CD14-positive monocyte (primary cell): ENCODE measurements at regions not wholly inside any gene's neighbourhood (a gene's known extent, or its start where the extent isn't known, plus 50 kb on each side); places are given as distances from the start of the nearest gene placed in this dataset.

Source experiments
- DNase-seq, 3 donors: peaks; one replicate each; pipeline ENCODE4 v3.0.0-alpha.2; 2011 to 2022
- H2AFZ ChIP-seq: 2 replicates; pipeline ENCODE4 v1.6.0; 2012; ENCODE audit warnings: mild to moderate bottlenecking, low read depth, low read length, inconsistent platforms; ENCODE audit not compliant: insufficient read depth, poor library complexity, severe bottlenecking
- H3K27ac ChIP-seq, 2 donors: 1 replicate in 1 of 2; 2 replicates in 1 of 2; pipeline ENCODE4 v1.5.1; 2012 to 2013; ENCODE audit warnings: low read length in 2 of 2, control low read depth in 1 of 2, inconsistent platforms in 1 of 2, low read depth in 1 of 2, mild to moderate bottlenecking in 1 of 2
- H3K27me3 ChIP-seq, 2 donors: one replicate each; pipeline versions ENCODE4 v1.6.0 to v1.6.1; 2011 to 2013; ENCODE audit warnings: low read length in 2 of 2; ENCODE audit not compliant: control insufficient read depth in 2 of 2, insufficient read depth in 2 of 2
- H3K36me3 ChIP-seq, 2 donors: replicated peaks in 1 of 2; 1 replicate in 1 of 2; 2 replicates in 1 of 2; pipeline versions ENCODE4 v1.5.1 to v1.6.1; 2012 to 2013; ENCODE audit warnings: low read length in 2 of 2, control low read depth in 1 of 2, inconsistent platforms in 1 of 2, mild to moderate bottlenecking in 1 of 2; ENCODE audit not compliant: insufficient read depth in 2 of 2, control insufficient read depth in 1 of 2
- H3K4me1 ChIP-seq, 2 donors: 1 replicate in 1 of 2; 2 replicates in 1 of 2; pipeline versions ENCODE4 v1.5.1 to v1.6.1; 2012 to 2013; ENCODE audit warnings: low read length in 2 of 2, control low read depth in 1 of 2, inconsistent platforms in 1 of 2, mild to moderate bottlenecking in 1 of 2, moderate library complexity in 1 of 2; ENCODE audit not compliant: insufficient read depth in 2 of 2, control insufficient read depth in 1 of 2
- H3K4me2 ChIP-seq: replicated peaks from 2 replicates; pipeline ENCODE3; 2012; ENCODE audit warnings: low read length, moderate library complexity, mild to moderate bottlenecking; ENCODE audit not compliant: poor library complexity, severe bottlenecking; ENCODE audit errors: extremely low read depth
- H3K4me3 ChIP-seq, 3 experiments: fragments of 200-600 bp in 1 of 3; sonication (generic) in 1 of 3; replicated peaks in 1 of 3; 1 replicate in 2 of 3; 2 replicates in 1 of 3; pipeline ENCODE4 v1.5.1; 2011 to 2013; ENCODE audit warnings: low read length in 3 of 3, mild to moderate bottlenecking in 3 of 3, control low read depth in 2 of 3, low read depth in 2 of 3, inconsistent platforms in 1 of 3, moderate library complexity in 1 of 3
- H3K79me2 ChIP-seq: 2 replicates; pipeline ENCODE4 v1.6.0; 2012; ENCODE audit warnings: mild to moderate bottlenecking, control low read depth, inconsistent platforms, low read length, moderate library complexity; ENCODE audit not compliant: insufficient read depth
- H3K9ac ChIP-seq: 2 replicates; pipeline ENCODE4 v1.6.0; 2017; ENCODE audit warnings: low read length, mild to moderate bottlenecking; ENCODE audit not compliant: insufficient read depth, poor library complexity, severe bottlenecking
- H3K9me3 ChIP-seq, 2 donors: replicated peaks in 1 of 2; 1 replicate in 1 of 2; 2 replicates in 1 of 2; pipeline versions ENCODE4 v1.5.1 to v1.6.1; 2012 to 2013; ENCODE audit warnings: low read length in 2 of 2, control low read depth in 1 of 2; ENCODE audit not compliant: control insufficient read depth in 1 of 2, insufficient read depth in 1 of 2
- H4K20me1 ChIP-seq: 2 replicates; pipeline ENCODE4 v1.6.0; 2012; ENCODE audit warnings: mild to moderate bottlenecking, low read length, control low read depth, moderate library complexity; ENCODE audit not compliant: insufficient read depth
- H3K27ac Mint-ChIP-seq, 7 donors: one replicate each; pipeline ENCODE4 v1.8.0; 2020; ENCODE audit warnings: mild to moderate bottlenecking in 7 of 7, mixed read lengths in 7 of 7, moderate library complexity in 6 of 7, inconsistent platforms in 2 of 7
- H3K27me3 Mint-ChIP-seq, 3 donors: one replicate each; pipeline ENCODE4 v1.8.0; 2021 to 2022; ENCODE audit warnings: low read depth in 3 of 3, mild to moderate bottlenecking in 3 of 3, mixed read lengths in 3 of 3, moderate library complexity in 3 of 3, inconsistent platforms in 1 of 3
- H3K36me3 Mint-ChIP-seq, 2 donors: one replicate each; pipeline ENCODE4 v1.8.0; 2020; ENCODE audit warnings: mixed read lengths in 2 of 2, inconsistent platforms in 1 of 2, mild to moderate bottlenecking in 1 of 2
- H3K4me1 Mint-ChIP-seq: one replicate; pipeline ENCODE4 v1.8.0; 2020; ENCODE audit warnings: mild to moderate bottlenecking, mixed read lengths
- H3K4me3 Mint-ChIP-seq, 2 donors: one replicate each; pipeline ENCODE4 v1.8.0; 2020; ENCODE audit warnings: mild to moderate bottlenecking in 2 of 2, mixed read lengths in 2 of 2, moderate library complexity in 1 of 2
- H3K9me3 Mint-ChIP-seq, 7 donors: one replicate each; pipeline ENCODE4 v1.8.0; 2020 to 2022; ENCODE audit warnings: mixed read lengths in 7 of 7, mild to moderate bottlenecking in 6 of 7, moderate library complexity in 6 of 7, inconsistent platforms in 2 of 7
- WGBS: methylation state at CpG from one replicate; pipeline ENCODE4 v1.1.5; 2013; ENCODE audit warnings: missing lambda C conversion rate; ENCODE audit not compliant: insufficient coverage; 5-methylcytosine and 5-hydroxymethylcytosine counted together
- intact Hi-C, 2 donors: fragments of 100-400 bp; cut with micrococcal nuclease; formaldehyde crosslinking; loops; one replicate each; pipeline versions ENCODE4 v1.15.0 to v1.15.1; 2023
- TF ChIP-seq, protein P1 (sequence below): fragments of 200-600 bp; IDR thresholded peaks from one replicate; pipeline ENCODE4 v1.8.0; 2022; ENCODE audit warnings: antibody characterized with exemption, mild to moderate bottlenecking

DNA sequence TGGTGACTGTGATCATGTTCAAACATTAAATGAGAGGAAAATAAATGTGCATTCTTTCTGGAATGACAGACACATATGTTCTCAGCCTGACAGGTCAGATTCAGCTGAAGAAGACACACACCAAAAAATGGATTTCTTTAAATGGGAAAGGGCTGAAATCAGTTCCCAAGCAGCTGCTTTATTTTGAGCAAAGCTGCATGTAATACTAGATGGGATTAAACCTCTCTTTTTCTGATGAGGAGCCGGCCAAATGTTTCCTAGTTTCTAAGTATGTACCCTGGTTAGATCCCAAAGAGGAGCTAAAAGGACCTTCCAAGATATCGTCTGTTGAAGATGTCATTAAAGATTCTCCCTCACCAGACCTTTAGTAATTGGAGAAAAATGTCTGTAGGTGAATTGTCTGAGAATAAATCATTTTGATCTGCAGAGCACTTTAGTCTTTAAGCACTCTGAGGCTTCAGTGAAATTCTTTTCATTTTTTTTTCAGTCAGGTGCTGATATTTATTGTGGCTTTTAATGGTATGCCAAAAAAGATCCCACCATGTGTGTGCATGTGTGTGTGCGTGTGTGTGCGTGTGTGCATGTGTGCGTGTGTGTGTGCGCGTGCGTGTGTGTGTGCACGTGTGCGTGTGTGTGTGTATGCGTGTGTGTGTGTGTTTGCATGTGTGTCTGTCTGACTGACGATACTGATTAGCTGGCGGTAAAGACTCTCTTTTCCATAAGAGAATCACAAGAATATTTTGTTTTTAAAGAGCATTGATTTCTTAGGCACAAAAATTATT, 175.8 kb downstream of the IRS1 start:
- Histone ChIP-seq H3K4me1 (no peaks in the 10 kb centered on the region), H3K4me2 (no peak overlapping the region), H3K36me3 (no peaks in the 10 kb centered on the region), H3K4me3 (no peak overlapping the region), H2AFZ (no peak overlapping the region), H3K9ac (no peak overlapping the region), H3K9me3 (no peaks in the 10 kb centered on the region), H3K27me3 (no peaks in the 10 kb centered on the region), H4K20me1 (no peaks in the 10 kb centered on the region), H3K79me2 (no peaks in the 10 kb centered on the region), H3K27ac (no peak overlapping the region)
- TF ChIP-seq, protein P1, sequence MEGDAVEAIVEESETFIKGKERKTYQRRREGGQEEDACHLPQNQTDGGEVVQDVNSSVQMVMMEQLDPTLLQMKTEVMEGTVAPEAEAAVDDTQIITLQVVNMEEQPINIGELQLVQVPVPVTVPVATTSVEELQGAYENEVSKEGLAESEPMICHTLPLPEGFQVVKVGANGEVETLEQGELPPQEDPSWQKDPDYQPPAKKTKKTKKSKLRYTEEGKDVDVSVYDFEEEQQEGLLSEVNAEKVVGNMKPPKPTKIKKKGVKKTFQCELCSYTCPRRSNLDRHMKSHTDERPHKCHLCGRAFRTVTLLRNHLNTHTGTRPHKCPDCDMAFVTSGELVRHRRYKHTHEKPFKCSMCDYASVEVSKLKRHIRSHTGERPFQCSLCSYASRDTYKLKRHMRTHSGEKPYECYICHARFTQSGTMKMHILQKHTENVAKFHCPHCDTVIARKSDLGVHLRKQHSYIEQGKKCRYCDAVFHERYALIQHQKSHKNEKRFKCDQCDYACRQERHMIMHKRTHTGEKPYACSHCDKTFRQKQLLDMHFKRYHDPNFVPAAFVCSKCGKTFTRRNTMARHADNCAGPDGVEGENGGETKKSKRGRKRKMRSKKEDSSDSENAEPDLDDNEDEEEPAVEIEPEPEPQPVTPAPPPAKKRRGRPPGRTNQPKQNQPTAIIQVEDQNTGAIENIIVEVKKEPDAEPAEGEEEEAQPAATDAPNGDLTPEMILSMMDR, result no peak
- Mint-ChIP-seq H3K9me3 (peaks cover 0 to 5% (median 2%) of the 10 kb centered on the region in 7 donors), H3K36me3 (no peaks in the 10 kb centered on the region), H3K27ac (no peak overlapping the region), H3K27me3 (peaks cover 0 to 3% (median 3%) of the 10 kb centered on the region in 3 donors), H3K4me3 (no peak overlapping the region), H3K4me1 (no peaks in the 10 kb centered on the region)
- no peak for DNase-seq
- 70% methylated on average over 5 of the region's 13 CpGs for whole genome bisulfite sequencing
- intact Hi-C loops, result no loop called here

DNA sequence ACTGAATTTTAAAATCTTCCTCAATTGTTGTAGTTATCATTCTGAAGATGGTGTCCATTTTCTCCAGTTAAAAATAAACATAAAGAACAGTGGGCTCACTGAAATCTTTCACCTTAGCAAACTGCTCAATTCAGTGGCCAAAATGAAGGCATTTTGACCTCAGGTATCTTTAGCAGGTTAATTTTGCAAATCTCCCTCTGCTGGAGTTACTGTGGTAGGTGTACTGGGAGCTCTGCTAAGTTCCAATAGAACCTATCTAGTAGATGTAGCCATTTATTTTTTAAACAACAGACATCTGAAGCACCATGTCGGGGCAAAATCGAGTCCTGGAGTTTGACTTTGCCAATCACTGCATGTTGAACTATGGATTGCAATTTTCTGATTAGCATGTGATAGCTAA, 177.1 kb downstream of the IRS1 start:
- no peaks in the 10 kb centered on the region for H3K4me1 ChIP-seq
- H3K27ac ChIP-seq, result no peak overlapping the region
- Mint-ChIP-seq H3K27ac (no peak overlapping the region), H3K4me1 (no peaks in the 10 kb centered on the region), H3K27me3 (peaks cover 0 to 4% (median 3%) of the 10 kb centered on the region in 3 donors), H3K4me3 (no peak overlapping the region), H3K9me3 (peaks cover 0 to 5% (median 0%) of the 10 kb centered on the region in 7 donors), H3K36me3 (no peaks in the 10 kb centered on the region)
- H3K79me2 ChIP-seq, result no peaks in the 10 kb centered on the region
- no peak overlapping the region for H3K9ac ChIP-seq
- H3K36me3 ChIP-seq, result no peaks in the 10 kb centered on the region
- intact Hi-C loops, result no loop called here
- H3K27me3 ChIP-seq, result no peaks in the 10 kb centered on the region
- TF ChIP-seq, protein P1, result no peak
- H2AFZ ChIP-seq, result no peak overlapping the region
- no CpG with 5 or more reads among the region's 2 CpGs for WGBS
- H4K20me1 ChIP-seq, result no peaks in the 10 kb centered on the region
- no peak overlapping the region for H3K4me2 ChIP-seq
- DNase-seq, result no peak
- H3K4me3 ChIP-seq, result no peak overlapping the region
- no peaks in the 10 kb centered on the region for H3K9me3 ChIP-seq
